NT2/D1 (cell line): ENCODE measurements at regions not wholly inside any gene's neighbourhood (a gene's known extent, or its start where the extent isn't known, plus 50 kb on each side); places are given as distances from the start of the nearest gene placed in this dataset.
"Not testable (repeated sequence)": the region's sequence is repeated elsewhere in the genome, so short reads cannot be mapped to it uniquely, and the experiment has no call there.

Source experiments
- SUZ12 ChIP-seq: IDR thresholded peaks from 2 replicates; pipeline ENCODE4 v1.6.1; 2011; ENCODE audit not compliant: insufficient read length, insufficient read depth; ENCODE audit errors: extremely low read depth
- YY1 ChIP-seq: IDR thresholded peaks from 2 replicates; pipeline ENCODE4 v1.6.1; 2011; ENCODE audit not compliant: insufficient read length, insufficient read depth
- ZNF274 ChIP-seq: IDR thresholded peaks from 2 replicates; pipeline ENCODE4 v1.6.1; 2011; ENCODE audit warnings: mild to moderate bottlenecking, low read depth, low read length

DNA sequence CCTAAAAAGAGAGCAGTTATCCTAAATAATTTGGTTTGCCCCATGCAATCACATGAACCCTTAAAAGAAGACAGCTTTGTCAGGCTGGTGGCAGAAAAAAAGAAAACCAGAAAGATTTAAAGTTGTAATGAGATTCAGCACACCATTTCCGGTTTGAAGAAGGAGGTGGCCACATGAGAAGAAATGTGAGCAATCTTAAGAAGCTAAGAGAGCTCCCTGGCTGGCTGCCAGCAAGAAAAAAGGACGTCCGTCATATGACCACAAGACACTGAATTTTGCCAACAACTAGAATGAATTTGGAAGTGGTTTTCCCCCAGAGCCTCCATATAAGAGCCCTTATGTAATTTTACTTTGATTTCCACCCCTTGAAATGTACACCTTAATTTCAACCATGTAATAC lies 528.7 kb upstream of the TGIF2LX start:
- not testable (repeated sequence) for TF ChIP-seq YY1, ZNF274, SUZ12
